PC-9 (cell line): ENCODE measurements at regions not wholly inside any gene's neighbourhood (a gene's known extent, or its start where the extent isn't known, plus 50 kb on each side); places are given as distances from the start of the nearest gene placed in this dataset.

Experiments used
- BruUV-seq: library from RNA; stranded (reverse); fragments of 400-500 nt; replicated peaks from 2 replicates; lab custom pipeline; 2021; lab: Mats Ljungman, UMichigan
- CTCF ChIA-PET: fragments of 300-600 bp; sonication (Branson Sonifier 250); formaldehyde crosslinking; loops from one replicate; lab custom pipeline; 2022; ENCODE audit warnings: antibody characterized with exemption; lab: Charles Lee
- POLR2A ChIA-PET: fragments of 300-600 bp; sonication (Branson Sonifier 250); formaldehyde crosslinking; loops from one replicate; lab custom pipeline; 2022; ENCODE audit warnings: antibody characterized with exemption; ENCODE audit not compliant: unreplicated experiment; lab: Charles Lee
- DNase-seq, 2 experiments: peaks; one replicate each; pipeline versions ENCODE4 v3.0.0 to v3.0.0-alpha.2; 2015 to 2022; ENCODE audit warnings: mixed read lengths in 1 of 2
- H2AFZ ChIP-seq: fragments of 200-600 bp; sonication (generic); 2 replicates; pipeline ENCODE4 v1.8.1; 2017; ENCODE audit warnings: antibody characterized with exemption
- H3F3A ChIP-seq: fragments of 200-600 bp; sonication (generic); 2 replicates; pipeline ENCODE4 v1.8.1; 2017; ENCODE audit warnings: antibody characterized with exemption, mild to moderate bottlenecking, low read depth; ENCODE audit not compliant: insufficient read depth
- H3K27ac ChIP-seq: fragments of 200-600 bp; sonication (generic); 2 replicates; pipeline ENCODE4 v1.6.1; 2016; ENCODE audit warnings: mixed run types
- H3K27me3 ChIP-seq: fragments of 200-600 bp; sonication (generic); 2 replicates; pipeline ENCODE4 v1.6.1; 2016; ENCODE audit warnings: low read depth, mixed run types; ENCODE audit not compliant: insufficient read depth
- H3K36me3 ChIP-seq: fragments of 200-600 bp; sonication (generic); 2 replicates; pipeline ENCODE4 v1.6.1; 2016; ENCODE audit warnings: low read depth, mixed run types
- H3K4me1 ChIP-seq: fragments of 200-600 bp; sonication (generic); replicated peaks from 2 replicates; pipeline ENCODE4 v1.6.1; 2016; ENCODE audit warnings: mixed run types; ENCODE audit not compliant: insufficient read depth
- H3K4me2 ChIP-seq: fragments of 200-600 bp; sonication (generic); 2 replicates; pipeline ENCODE4 v1.6.1; 2017; ENCODE audit warnings: mixed run types
- H3K4me3 ChIP-seq: fragments of 200-600 bp; sonication (generic); 2 replicates; pipeline ENCODE4 v1.6.1; 2016; ENCODE audit warnings: mixed run types
- H3K79me2 ChIP-seq: fragments of 200-600 bp; sonication (generic); 2 replicates; pipeline ENCODE4 v1.6.1; 2017; ENCODE audit warnings: low read depth, mixed run types
- H3K9me2 ChIP-seq: fragments of 200-600 bp; sonication (generic); 2 replicates; pipeline ENCODE4 v1.8.1; 2017; ENCODE audit warnings: mild to moderate bottlenecking; ENCODE audit not compliant: insufficient read depth
- H3K9me3 ChIP-seq: fragments of 200-600 bp; sonication (generic); 2 replicates; pipeline ENCODE4 v1.8.1; 2016; ENCODE audit warnings: low read depth; ENCODE audit not compliant: insufficient read depth
- H4K20me1 ChIP-seq: fragments of 200-600 bp; sonication (generic); 2 replicates; pipeline ENCODE4 v1.8.1; 2017; ENCODE audit not compliant: insufficient read depth
- EZH2 ChIP-seq: fragments of 200-600 bp; sonication (generic); IDR thresholded peaks from 2 replicates; pipeline ENCODE4 v1.8.0; 2017; ENCODE audit warnings: antibody characterized with exemption, low read depth
- intact Hi-C: fragments of 100-400 bp; cut with micrococcal nuclease; formaldehyde crosslinking; loops from one replicate; pipeline ENCODE4 v1.10.0; 2022; ENCODE audit not compliant: unreplicated experiment
- TF ChIP-seq, protein P1 (sequence below): fragments of 200-600 bp; sonication (generic); conservative IDR thresholded peaks from 2 replicates; pipeline ENCODE4 v1.6.1; 2017; ENCODE audit warnings: mixed run types, antibody characterized with exemption, mild to moderate bottlenecking, moderate library complexity

DNA sequence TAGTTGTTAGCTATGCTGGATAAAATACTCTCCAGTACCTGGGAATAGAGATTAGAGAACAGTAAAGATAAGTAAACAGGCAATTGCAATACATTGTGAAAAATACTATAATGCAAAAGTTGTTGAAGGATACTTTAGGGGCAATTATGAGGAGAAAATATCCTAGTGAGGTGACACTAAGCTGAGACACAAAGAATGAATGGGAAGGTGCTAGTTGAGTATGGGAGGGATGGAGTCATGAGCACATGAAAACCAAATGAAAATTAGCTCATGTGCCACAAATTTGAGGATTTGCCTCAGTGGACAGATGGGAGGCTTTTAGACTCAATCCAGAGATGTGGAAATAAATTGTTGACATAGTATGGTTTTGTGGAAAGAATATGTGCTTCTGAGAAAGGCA, 370.5 kb upstream of the MMS22L start:
- TF ChIP-seq, protein P1, sequence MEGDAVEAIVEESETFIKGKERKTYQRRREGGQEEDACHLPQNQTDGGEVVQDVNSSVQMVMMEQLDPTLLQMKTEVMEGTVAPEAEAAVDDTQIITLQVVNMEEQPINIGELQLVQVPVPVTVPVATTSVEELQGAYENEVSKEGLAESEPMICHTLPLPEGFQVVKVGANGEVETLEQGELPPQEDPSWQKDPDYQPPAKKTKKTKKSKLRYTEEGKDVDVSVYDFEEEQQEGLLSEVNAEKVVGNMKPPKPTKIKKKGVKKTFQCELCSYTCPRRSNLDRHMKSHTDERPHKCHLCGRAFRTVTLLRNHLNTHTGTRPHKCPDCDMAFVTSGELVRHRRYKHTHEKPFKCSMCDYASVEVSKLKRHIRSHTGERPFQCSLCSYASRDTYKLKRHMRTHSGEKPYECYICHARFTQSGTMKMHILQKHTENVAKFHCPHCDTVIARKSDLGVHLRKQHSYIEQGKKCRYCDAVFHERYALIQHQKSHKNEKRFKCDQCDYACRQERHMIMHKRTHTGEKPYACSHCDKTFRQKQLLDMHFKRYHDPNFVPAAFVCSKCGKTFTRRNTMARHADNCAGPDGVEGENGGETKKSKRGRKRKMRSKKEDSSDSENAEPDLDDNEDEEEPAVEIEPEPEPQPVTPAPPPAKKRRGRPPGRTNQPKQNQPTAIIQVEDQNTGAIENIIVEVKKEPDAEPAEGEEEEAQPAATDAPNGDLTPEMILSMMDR: no peak
- no peak for TF ChIP-seq EZH2
- no TSS peak for BruUV-seq
- Histone ChIP-seq H3K9me3 (no peaks in the 10 kb centered on the region; the same call in 1 of the 2 replicates), H3K4me2 (no peak overlapping the region), H3K27ac (no peak overlapping the region), H3K4me3 (no peak overlapping the region), H3K36me3 (no peaks in the 10 kb centered on the region), H2AFZ (no peak overlapping the region), H3K9me2 (no peaks in the 10 kb centered on the region), H3F3A (no peaks in the 10 kb centered on the region), H4K20me1 (no peaks in the 10 kb centered on the region), H3K27me3 (no peaks in the 10 kb centered on the region), H3K4me1 (no peaks in the 10 kb centered on the region), H3K79me2 (no peaks in the 10 kb centered on the region)
- DNase-seq: no peak
- intact Hi-C loops: no loop called here
- CTCF ChIA-PET: no interaction called here
- POLR2A ChIA-PET: no interaction called here

DNA sequence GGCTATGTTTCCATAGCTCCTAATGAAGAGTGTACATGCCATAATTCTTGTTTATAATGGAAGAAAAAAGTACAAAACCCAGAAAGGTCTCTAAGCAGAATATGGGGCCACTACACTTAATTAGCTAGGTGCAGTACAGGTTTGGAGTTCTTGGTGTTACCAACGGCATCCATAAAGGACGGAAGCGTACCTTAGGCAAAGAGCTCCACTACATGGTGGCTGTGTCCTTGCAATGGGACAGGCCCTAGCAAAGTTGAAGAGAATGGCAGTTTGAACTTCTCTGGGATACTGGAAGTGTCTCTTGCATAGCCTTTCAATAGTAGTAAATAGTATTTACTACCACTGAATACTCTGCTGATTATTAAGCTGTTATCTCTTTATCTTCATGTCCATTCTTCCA, 371.7 kb upstream of the MMS22L start:
- Histone ChIP-seq H4K20me1 (no peaks in the 10 kb centered on the region), H3K4me3 (no peak overlapping the region), H3K27me3 (no peaks in the 10 kb centered on the region), H3K4me1 (no peaks in the 10 kb centered on the region), H3K27ac (no peak overlapping the region), H3F3A (no peaks in the 10 kb centered on the region), H3K79me2 (no peaks in the 10 kb centered on the region), H3K9me2 (no peaks in the 10 kb centered on the region), H2AFZ (no peak overlapping the region), H3K36me3 (no peaks in the 10 kb centered on the region), H3K4me2 (no peak overlapping the region), H3K9me3 (no peaks in the 10 kb centered on the region)
- TF ChIP-seq EZH2: no peak
- TF ChIP-seq, protein P1: no peak
- no peak for DNase-seq
- no TSS peak for BruUV-seq
- POLR2A ChIA-PET: interaction anchor here (0.6 kb wide), 1 partner anchor 777 kb away, joined by 5 read pairs; no protein-coding TSS in a partner anchor
- intact Hi-C loops: no loop called here
- CTCF ChIA-PET: no interaction called here

DNA sequence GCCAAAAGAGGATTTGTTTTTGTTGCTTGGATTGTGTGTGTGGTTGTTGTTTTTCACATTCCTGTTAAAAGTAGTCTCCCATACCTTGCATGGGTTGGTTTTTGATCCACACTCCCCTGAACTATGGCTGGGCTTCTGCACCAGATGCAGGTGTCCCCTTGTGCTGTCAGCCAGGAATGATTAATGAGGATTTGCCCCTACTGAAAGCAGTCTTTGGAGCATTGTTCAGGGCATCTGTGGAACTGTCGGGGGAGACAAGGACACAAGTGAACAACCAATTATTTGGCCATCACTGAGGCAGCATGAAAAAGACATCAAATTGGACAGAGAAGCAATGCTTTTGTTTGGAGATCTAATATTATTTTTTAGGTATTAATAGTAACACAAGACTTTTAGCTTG, 373.2 kb upstream of the MMS22L start:
- Histone ChIP-seq H3K79me2 (no peaks in the 10 kb centered on the region), H3K36me3 (no peaks in the 10 kb centered on the region), H3K9me2 (no peaks in the 10 kb centered on the region), H3K4me2 (no peak overlapping the region), H3K4me3 (no peak overlapping the region), H3K9me3 (no peaks in the 10 kb centered on the region), H3K4me1 (no peaks in the 10 kb centered on the region), H3K27ac (no peak overlapping the region), H3K27me3 (no peaks in the 10 kb centered on the region), H2AFZ (no peak overlapping the region), H4K20me1 (no peaks in the 10 kb centered on the region), H3F3A (no peaks in the 10 kb centered on the region)
- POLR2A ChIA-PET: interaction anchor here (0.6 kb wide), 1 partner anchor 23 kb away, joined by 3 read pairs; no protein-coding TSS in a partner anchor
- BruUV-seq: no TSS peak
- no peak for DNase-seq
- TF ChIP-seq EZH2: no peak
- TF ChIP-seq, protein P1: no peak
- intact Hi-C loops: no loop called here
- CTCF ChIA-PET: no interaction called here
